Activated naive CD4-positive, alpha-beta T cell treated with anti-CD3 and anti-CD28 coated beads, Interleukin-2, amount 50 U/mL, for 24 hours (primary cell): ENCODE measurements at regions not wholly inside any gene's neighbourhood (a gene's known extent, or its start where the extent isn't known, plus 50 kb on each side); places are given as distances from the start of the nearest gene placed in this dataset.

ENCODE experiments used
- H3K27ac Mint-ChIP-seq: one replicate; pipeline ENCODE4 v1.8.0; 2021; ENCODE audit warnings: mild to moderate bottlenecking, mixed read lengths
- H3K27me3 Mint-ChIP-seq: one replicate; pipeline ENCODE4 v1.8.0; 2021; ENCODE audit warnings: mixed read lengths
- H3K36me3 Mint-ChIP-seq: one replicate; pipeline ENCODE4 v1.8.0; 2021; ENCODE audit warnings: mixed read lengths
- H3K4me1 Mint-ChIP-seq: one replicate; pipeline ENCODE4 v1.8.0; 2021; ENCODE audit warnings: mixed read lengths
- H3K4me3 Mint-ChIP-seq: one replicate; pipeline ENCODE4 v1.8.0; 2021; ENCODE audit warnings: mild to moderate bottlenecking, mixed read lengths
- H3K9me3 Mint-ChIP-seq: one replicate; pipeline ENCODE4 v1.8.0; 2021; ENCODE audit warnings: mixed read lengths

GRCh38 chr10:3679950-3680629 is 104.9 kb downstream of the KLF6 start:
- Mint-ChIP-seq H3K4me1 (peaks cover 4% of the 10 kb centered on the region), H3K27ac (no peak overlapping the region), H3K4me3 (no peak overlapping the region), H3K27me3 (no peaks in the 10 kb centered on the region), H3K36me3 (no peaks in the 10 kb centered on the region), H3K9me3 (no peaks in the 10 kb centered on the region)

GRCh38 chr10:3678629-3679227 is 106.3 kb downstream of the KLF6 start:
- Mint-ChIP-seq H3K27ac (no peak overlapping the region), H3K27me3 (no peaks in the 10 kb centered on the region), H3K9me3 (no peaks in the 10 kb centered on the region), H3K36me3 (no peaks in the 10 kb centered on the region), H3K4me1 (no peaks in the 10 kb centered on the region), H3K4me3 (no peak overlapping the region)

GRCh38 chr10:3676564-3676963 is 108.4 kb downstream of the KLF6 start:
- no peak overlapping the region for H3K4me3 Mint-ChIP-seq
- no peaks in the 10 kb centered on the region for H3K9me3 Mint-ChIP-seq
- H3K27me3 Mint-ChIP-seq, result no peaks in the 10 kb centered on the region
- H3K27ac Mint-ChIP-seq, result no peak overlapping the region
- no peaks in the 10 kb centered on the region for H3K36me3 Mint-ChIP-seq
- no peaks in the 10 kb centered on the region for H3K4me1 Mint-ChIP-seq

DNA sequence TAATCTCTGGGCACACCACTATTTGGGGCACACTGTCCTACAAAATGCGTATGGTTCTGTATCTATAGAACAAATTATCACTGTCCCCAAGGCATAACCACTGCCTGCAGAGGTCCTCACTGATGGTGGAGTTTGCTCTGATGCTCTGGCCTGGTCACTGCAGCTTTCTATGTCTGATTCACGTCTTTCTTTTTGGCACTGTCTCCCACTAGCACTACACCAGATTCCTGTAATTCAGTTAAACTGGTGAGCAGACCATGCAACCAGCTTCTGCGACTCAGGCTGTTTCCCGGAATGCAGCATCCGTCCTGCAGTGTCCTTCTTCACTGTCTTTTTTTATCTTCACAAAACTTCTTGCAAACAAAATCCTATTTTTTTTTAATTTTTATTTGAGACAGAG is 112.8 kb downstream of the KLF6 start:
- Mint-ChIP-seq H3K27ac (peak overlapping the region; percentile 68), H3K9me3 (no peaks in the 10 kb centered on the region), H3K27me3 (no peaks in the 10 kb centered on the region), H3K4me1 (peaks cover 31% of the 10 kb centered on the region), H3K4me3 (no peak overlapping the region), H3K36me3 (no peaks in the 10 kb centered on the region)

DNA sequence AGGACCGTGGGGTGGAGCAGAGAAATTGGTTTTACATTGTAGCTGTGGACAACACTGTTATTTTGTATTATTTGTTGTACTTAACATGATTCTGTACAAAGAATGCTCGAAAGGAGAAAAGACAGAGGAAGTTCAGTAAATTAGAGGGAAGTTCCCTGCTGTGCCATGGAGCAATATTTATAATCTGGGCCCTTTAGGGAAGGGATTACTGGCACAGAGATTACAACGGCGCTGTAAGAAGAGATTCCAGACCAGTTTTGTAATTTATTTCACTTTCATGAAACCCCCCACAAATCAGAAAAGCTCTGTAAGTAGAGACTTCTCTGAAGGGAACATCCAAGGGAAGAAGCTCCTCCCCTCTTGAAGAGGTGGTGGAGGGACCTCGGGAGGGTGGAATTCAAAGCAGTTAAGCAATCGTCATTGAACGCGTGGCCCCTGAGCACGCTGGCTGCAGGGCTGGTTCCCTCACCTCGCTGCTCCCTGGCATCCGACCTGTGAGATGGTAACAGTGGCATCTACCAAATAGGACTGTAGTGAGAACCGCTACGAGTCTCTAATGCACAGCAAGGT is 113.5 kb downstream of the KLF6 start:
- H3K36me3 Mint-ChIP-seq, result no peaks in the 10 kb centered on the region
- H3K9me3 Mint-ChIP-seq, result no peaks in the 10 kb centered on the region
- no peak overlapping the region for H3K27ac Mint-ChIP-seq
- H3K4me1 Mint-ChIP-seq, result peaks cover 38% of the 10 kb centered on the region
- H3K27me3 Mint-ChIP-seq, result no peaks in the 10 kb centered on the region
- no peak overlapping the region for H3K4me3 Mint-ChIP-seq

- H3K4me3 Mint-ChIP-seq, result peak overlapping the region; percentile 84
- peak overlapping the region; percentile 92 for H3K27ac Mint-ChIP-seq
- H3K9me3 Mint-ChIP-seq, result no peaks in the 10 kb centered on the region
- H3K27me3 Mint-ChIP-seq, result no peaks in the 10 kb centered on the region
- H3K36me3 Mint-ChIP-seq, result no peaks in the 10 kb centered on the region
- H3K4me1 Mint-ChIP-seq, result peaks cover 48% of the 10 kb centered on the region
Observed at GRCh38 chr10:3668966-3669330, 116.1 kb downstream of the KLF6 start.

DNA sequence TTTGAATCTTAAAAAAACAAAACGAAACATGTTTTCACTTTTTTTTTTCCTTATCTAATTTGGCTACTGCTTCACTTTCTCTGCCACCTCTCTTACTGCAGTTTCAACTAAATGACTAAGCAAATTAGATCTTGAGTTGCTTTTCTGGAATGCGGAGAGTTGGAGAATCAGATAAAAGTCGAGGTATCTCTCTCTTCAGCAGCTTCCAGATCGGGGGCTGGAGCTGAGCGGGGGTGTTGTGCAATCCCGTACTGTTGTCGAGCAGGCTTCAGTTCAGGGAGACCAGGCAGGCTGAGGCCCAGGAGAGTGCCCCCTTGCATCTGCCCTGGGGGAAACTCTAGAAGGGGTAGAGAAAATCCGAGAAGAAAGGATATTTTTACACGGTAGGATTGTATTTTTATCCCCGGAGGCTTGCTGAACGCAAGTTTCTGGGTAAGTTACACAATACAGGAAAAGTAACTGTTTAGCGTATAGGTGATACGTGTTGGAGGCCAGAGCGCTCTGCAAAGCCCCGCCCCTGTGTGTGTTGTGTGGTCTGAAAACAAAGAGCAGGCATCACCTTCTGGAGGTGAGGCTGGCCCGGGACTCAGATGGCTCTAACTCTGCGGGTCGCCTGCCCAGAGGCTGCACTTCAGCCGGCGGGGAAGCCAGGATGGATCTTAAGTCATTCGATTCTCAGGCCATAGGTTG is 116.6 kb downstream of the KLF6 start:
- Mint-ChIP-seq H3K27me3 (no peaks in the 10 kb centered on the region), H3K36me3 (no peaks in the 10 kb centered on the region), H3K4me1 (peaks cover 48% of the 10 kb centered on the region), H3K9me3 (no peaks in the 10 kb centered on the region), H3K27ac (peak overlapping the region; percentile 92), H3K4me3 (peak overlapping the region; percentile 84)

GRCh38 chr10:3666525-3667302 is 118.3 kb downstream of the KLF6 start:
- H3K4me3 Mint-ChIP-seq, result peak overlapping the region; percentile 68
- H3K27me3 Mint-ChIP-seq, result no peaks in the 10 kb centered on the region
- no peaks in the 10 kb centered on the region for H3K9me3 Mint-ChIP-seq
- H3K4me1 Mint-ChIP-seq, result peaks cover 48% of the 10 kb centered on the region
- H3K36me3 Mint-ChIP-seq, result no peaks in the 10 kb centered on the region
- H3K27ac Mint-ChIP-seq, result peak overlapping the region; percentile 2

DNA sequence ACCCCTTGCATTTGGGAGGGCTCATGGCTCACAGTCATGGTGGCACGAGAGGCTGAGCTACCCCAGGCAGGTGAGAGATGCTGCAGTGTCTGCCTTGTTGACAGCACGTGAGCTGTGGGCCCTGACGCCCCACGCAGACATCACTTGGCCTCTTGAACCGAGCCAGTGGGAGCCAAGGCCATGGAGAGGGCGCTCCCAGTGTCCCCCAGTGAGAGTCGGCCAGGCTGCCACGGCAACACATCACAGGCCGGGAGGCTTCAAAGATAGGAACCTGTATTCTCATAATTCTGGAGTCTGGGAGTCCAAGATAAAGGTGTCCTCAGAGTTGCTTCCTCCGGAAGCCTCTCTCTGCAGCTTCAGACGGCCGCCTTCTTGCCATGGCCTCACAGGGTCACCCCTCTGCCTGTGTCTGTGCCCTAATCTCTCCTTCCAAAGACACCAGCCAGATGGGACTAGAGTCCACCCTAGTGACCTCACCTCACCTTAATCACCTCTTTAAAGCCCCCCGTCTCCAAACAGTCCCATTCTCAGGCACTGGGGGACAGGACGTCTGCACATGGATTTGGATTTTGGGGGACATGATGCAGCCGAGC is 119.6 kb downstream of the KLF6 start:
- no peaks in the 10 kb centered on the region for H3K9me3 Mint-ChIP-seq
- H3K27me3 Mint-ChIP-seq, result no peaks in the 10 kb centered on the region
- no peak overlapping the region for H3K27ac Mint-ChIP-seq
- peaks cover 48% of the 10 kb centered on the region for H3K4me1 Mint-ChIP-seq
- no peak overlapping the region for H3K4me3 Mint-ChIP-seq
- H3K36me3 Mint-ChIP-seq, result no peaks in the 10 kb centered on the region

GRCh38 chr10:3662775-3663174 is 122.2 kb downstream of the KLF6 start:
- H3K27me3 Mint-ChIP-seq, result no peaks in the 10 kb centered on the region
- no peaks in the 10 kb centered on the region for H3K9me3 Mint-ChIP-seq
- peaks cover 22% of the 10 kb centered on the region for H3K4me1 Mint-ChIP-seq
- no peaks in the 10 kb centered on the region for H3K36me3 Mint-ChIP-seq
- H3K27ac Mint-ChIP-seq, result no peak overlapping the region
- no peak overlapping the region for H3K4me3 Mint-ChIP-seq

DNA sequence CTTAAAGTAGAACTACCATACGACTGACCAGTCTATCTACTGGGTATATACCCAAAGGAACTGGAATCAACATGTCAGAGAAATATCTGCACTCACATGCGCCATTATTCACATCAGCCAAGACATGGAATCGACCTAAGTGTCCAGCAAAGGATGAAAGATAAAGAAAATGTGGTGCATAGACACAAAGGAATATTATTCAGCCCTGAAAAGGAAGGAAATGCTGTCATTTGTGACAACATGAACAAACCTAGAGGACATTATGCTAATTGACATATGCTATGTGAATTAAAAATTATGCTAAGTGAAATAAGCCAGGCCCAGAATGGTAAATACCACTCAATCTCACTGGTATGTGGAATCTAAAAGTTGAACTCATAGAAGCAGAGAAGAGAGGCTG is 123.7 kb downstream of the KLF6 start:
- Mint-ChIP-seq H3K4me3 (no peak overlapping the region), H3K27ac (no peak overlapping the region), H3K36me3 (no peaks in the 10 kb centered on the region), H3K4me1 (peaks cover 7% of the 10 kb centered on the region), H3K27me3 (no peaks in the 10 kb centered on the region), H3K9me3 (no peaks in the 10 kb centered on the region)

DNA sequence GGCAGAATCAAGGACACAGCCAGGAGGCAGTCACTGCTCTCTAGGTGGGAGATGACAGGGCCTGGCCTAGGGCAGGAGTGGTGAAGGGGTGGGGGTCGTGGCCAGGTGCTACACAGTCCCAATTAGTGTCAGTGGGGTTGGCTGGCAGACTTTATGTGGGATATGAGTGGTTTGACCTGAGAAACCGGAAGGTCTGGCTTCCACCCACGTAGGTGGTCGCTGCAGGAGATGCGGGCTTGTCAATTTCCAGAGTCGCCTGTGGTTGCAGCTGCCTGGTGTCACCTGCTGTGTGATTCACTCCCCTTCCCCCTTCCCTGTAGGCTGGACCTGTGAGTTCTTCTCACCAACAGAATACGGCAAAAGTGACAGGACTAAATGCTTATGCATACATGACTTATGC is 124.3 kb downstream of the KLF6 start:
- H3K27me3 Mint-ChIP-seq, result peaks cover 2% of the 10 kb centered on the region
- no peak overlapping the region for H3K27ac Mint-ChIP-seq
- H3K4me3 Mint-ChIP-seq, result no peak overlapping the region
- H3K4me1 Mint-ChIP-seq, result peaks cover 6% of the 10 kb centered on the region
- no peaks in the 10 kb centered on the region for H3K36me3 Mint-ChIP-seq
- H3K9me3 Mint-ChIP-seq, result no peaks in the 10 kb centered on the region

DNA sequence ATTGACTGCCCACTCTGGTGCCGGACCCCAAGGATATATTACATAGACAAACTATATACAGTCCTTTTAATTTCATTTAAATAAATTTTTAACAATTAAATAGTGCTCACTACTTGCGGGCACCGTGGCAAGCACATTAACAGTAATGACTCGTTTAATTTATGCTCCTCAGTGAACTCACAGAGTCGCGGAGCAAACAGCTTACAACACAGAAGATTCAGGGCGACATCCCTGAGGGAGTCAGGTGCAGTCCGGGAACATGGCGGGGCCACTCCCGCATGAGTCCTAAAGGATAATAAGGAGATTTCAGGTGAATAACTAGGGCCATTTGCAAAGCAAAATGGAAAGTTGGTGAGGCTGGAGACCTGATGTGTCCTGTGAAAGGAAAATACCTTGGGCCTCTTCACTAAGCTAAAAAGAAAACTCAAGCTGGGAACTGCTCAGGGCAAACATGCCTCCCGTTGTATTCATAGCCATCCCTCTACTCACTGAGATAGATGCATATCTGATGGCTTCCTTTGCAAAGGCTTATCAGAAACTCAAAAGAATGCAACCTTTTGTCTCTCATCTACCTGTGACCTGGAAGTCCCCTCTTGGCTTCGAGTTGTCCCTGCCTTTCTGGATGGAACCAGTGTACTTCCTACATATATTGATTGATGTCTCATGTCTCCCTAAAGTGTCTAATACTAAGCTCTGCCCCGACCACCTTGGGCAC is 125.6 kb downstream of the KLF6 start:
- H3K4me1 Mint-ChIP-seq, result peaks cover 12% of the 10 kb centered on the region
- H3K9me3 Mint-ChIP-seq, result no peaks in the 10 kb centered on the region
- H3K4me3 Mint-ChIP-seq, result no peak overlapping the region
- no peaks in the 10 kb centered on the region for H3K36me3 Mint-ChIP-seq
- peaks cover 3% of the 10 kb centered on the region for H3K27me3 Mint-ChIP-seq
- H3K27ac Mint-ChIP-seq, result no peak overlapping the region

- Mint-ChIP-seq H3K27ac (no peak overlapping the region), H3K4me3 (no peak overlapping the region), H3K4me1 (peaks cover 12% of the 10 kb centered on the region), H3K36me3 (no peaks in the 10 kb centered on the region), H3K9me3 (no peaks in the 10 kb centered on the region), H3K27me3 (peaks cover 3% of the 10 kb centered on the region)
Observed at GRCh38 chr10:3658766-3659165, 126.2 kb downstream of the KLF6 start.

DNA sequence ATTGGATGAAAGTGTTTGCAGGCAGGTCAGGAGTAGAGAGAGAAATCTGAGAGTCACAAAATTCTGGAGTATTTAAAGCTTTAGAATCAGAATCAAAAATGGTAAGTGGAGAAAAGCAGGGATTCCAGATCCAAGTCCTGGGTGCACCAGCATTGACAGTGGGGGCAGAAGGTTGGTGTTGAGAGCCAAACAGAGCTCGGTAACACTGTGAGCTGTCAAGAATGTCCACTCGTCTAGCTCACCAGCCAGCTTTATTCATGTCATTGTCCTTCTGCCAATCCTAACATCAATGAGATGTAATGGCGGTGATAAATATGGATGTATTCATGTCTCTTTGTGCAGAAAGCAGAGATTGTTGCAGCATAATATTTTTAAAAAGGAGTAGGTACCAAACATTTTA is 128.8 kb downstream of the KLF6 start:
- Mint-ChIP-seq H3K27me3 (peaks cover 3% of the 10 kb centered on the region), H3K27ac (no peak overlapping the region), H3K4me1 (peaks cover 20% of the 10 kb centered on the region), H3K4me3 (no peak overlapping the region), H3K9me3 (no peaks in the 10 kb centered on the region), H3K36me3 (no peaks in the 10 kb centered on the region)
